Heart left ventricle (tissue), 16 donors: ENCODE measurements at regions not wholly inside any gene's neighbourhood (a gene's known extent, or its start where the extent isn't known, plus 50 kb on each side); places are given as distances from the start of the nearest gene placed in this dataset.
"Not testable (repeated sequence)": the region's sequence is repeated elsewhere in the genome, so short reads cannot be mapped to it uniquely, and the experiment has no call there.

ENCODE experiments used
- ATAC-seq, 4 donors: fragments of 200-7000 bp; cut with Tn5 transposase; one replicate each; pipeline ENCODE4 v1.9.1; 2020 to 2022; ENCODE audit warnings: moderate library complexity in 4 of 4, mild to moderate bottlenecking in 3 of 4, moderate number of reproducible peaks in 1 of 4
- DNase-seq, 5 donors: peaks; one replicate each; pipeline ENCODE4 v3.0.0-alpha.2; 2020
- H3K27ac ChIP-seq, 12 donors: fragments of 200-600 bp; sonication (generic) in 4 of 12; one replicate each; pipeline versions ENCODE4 v1.5.0 to v1.8.0; 2016 to 2022; ENCODE audit warnings: mild to moderate bottlenecking in 2 of 12
- H3K27me3 ChIP-seq, 9 donors: fragments of 200-600 bp; sonication (generic) in 2 of 9; one replicate each; pipeline versions ENCODE4 v1.5.1 to v1.8.0; 2016 to 2022; ENCODE audit warnings: mild to moderate bottlenecking in 3 of 9
- H3K36me3 ChIP-seq, 9 donors: fragments of 200-600 bp; sonication (generic) in 2 of 9; one replicate each; pipeline versions ENCODE4 v1.5.0 to v1.8.0; 2018 to 2022; ENCODE audit warnings: mild to moderate bottlenecking in 2 of 9
- H3K4me1 ChIP-seq, 12 donors: fragments of 200-600 bp; sonication (generic) in 4 of 12; one replicate each; pipeline versions ENCODE4 v1.5.0 to v1.8.0; 2016 to 2022; ENCODE audit warnings: mild to moderate bottlenecking in 3 of 12
- H3K4me3 ChIP-seq, 12 donors: fragments of 200-600 bp; sonication (generic) in 4 of 12; one replicate each; pipeline versions ENCODE4 v1.5.0 to v1.8.0; 2017 to 2022; ENCODE audit warnings: mild to moderate bottlenecking in 9 of 12, moderate library complexity in 4 of 12
- H3K9me3 ChIP-seq, 12 donors: fragments of 200-600 bp; sonication (generic) in 4 of 12; one replicate each; pipeline versions ENCODE4 v1.5.0 to v1.8.0; 2016 to 2022; ENCODE audit warnings: mild to moderate bottlenecking in 1 of 12
- POLR2A ChIP-seq, 2 donors: fragments of 450-650 bp; IDR thresholded peaks; one replicate each; pipeline ENCODE4 v1.6.1; 2017; ENCODE audit warnings: antibody characterized with exemption in 2 of 2, mild to moderate bottlenecking in 2 of 2, moderate library complexity in 2 of 2
- WGBS, 4 donors: extraction: QIAGEN DNeasy Blood & Tissue Kit in 2 of 4; methylation state at CpG; one replicate each; pipeline versions ENCODE4 v1.1.5 to v1.1.7; 2013 to 2018; 5-methylcytosine and 5-hydroxymethylcytosine counted together
- intact Hi-C, 10 donors: fragments of 100-400 bp; cut with DNase I; formaldehyde crosslinking; loops; one replicate each; pipeline versions ENCODE4 v1.11.1 to v1.14.2; 2022
- TF ChIP-seq, protein P1 (sequence below), 12 donors: fragments of 200-600 bp; sonication (generic) in 4 of 12; IDR thresholded peaks; one replicate each; pipeline versions ENCODE4 v1.5.0 to v1.8.0; 2018 to 2022; ENCODE audit warnings: antibody characterized with exemption in 12 of 12, mild to moderate bottlenecking in 5 of 12
- donor health status: ischemic (EF 13 %, LVEDD 7.1; RV severe dilation, severe dysfunction).
- donor health status: healthy with polysubstance abuse.
- donor health status: DM: no; HTN: yes; CAD: no.
- donor health status: DM: no; HTN: no; CAD: no.
- donor health status: ischemic (EF 25% LVEDD 6.9; RV normal size, moderate dysfunction).
- donor health status: ischemic (EF 25% LVEDD 5.7; RV mildly dilated, moderate dysfunction).
- donor health status: healthy.
- donor health status: DM: yes; HTN: yes; CAD: no.
- donor health status: ischemic (EF 35%, LVEDD 5.7; RV mildly dilated, moderate dysfunction).
- donor health status: nonischemic (EF 11% LVEDD 7.7; RV severe dilation, severe dysfunction).
- donor health status: DM: yes; HTN: yes; CAD: no.
- donor health status: PGD.
- donor health status: ischemic (EF 29% LVEDD 5.4; RV normal size, mild dysfunction).
- donor health status: nonischemic (EF 23%, LVEDD 6.1; RV moderate dilation, normal function).

DNA sequence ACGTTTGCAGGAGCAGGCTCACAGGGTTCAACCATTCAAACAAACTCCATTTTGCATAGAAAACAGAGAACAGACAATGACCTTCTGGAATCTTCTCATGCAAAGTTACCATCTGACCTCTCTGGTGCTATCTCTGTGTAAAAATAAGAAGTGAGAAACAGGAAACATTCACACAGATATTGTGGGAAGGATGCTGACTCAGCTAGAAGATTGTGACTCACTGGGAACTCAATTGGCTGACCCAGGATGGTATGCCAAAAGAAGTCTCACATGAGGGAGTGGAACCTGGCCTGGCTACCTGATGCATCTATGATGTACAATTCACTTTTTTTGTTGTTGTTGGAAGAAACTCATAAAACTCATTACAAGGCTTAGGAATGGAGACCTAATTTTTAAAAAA is 61.1 kb upstream of the TBX18 start:
- no peaks in the 10 kb centered on the region for H3K4me1 ChIP-seq
- no peak overlapping the region for H3K27ac ChIP-seq
- intact Hi-C loops: no loop called here
- DNase-seq (no peak), ATAC-seq (no peak)
- H3K36me3 ChIP-seq: no peaks in the 10 kb centered on the region
- WGBS, 4 donors: 36 to 63% (median 42%) methylated on average over 1 of the region's 1 CpG
- TF ChIP-seq POLR2A (IDR thresholded peaks at IDR 0.05): no peak
- no peaks in the 10 kb centered on the region for H3K27me3 ChIP-seq
- H3K4me3 ChIP-seq: no peak overlapping the region
- H3K9me3 ChIP-seq: peaks cover 0 to 8% (median 0%) of the 10 kb centered on the region in 12 donors

DNA sequence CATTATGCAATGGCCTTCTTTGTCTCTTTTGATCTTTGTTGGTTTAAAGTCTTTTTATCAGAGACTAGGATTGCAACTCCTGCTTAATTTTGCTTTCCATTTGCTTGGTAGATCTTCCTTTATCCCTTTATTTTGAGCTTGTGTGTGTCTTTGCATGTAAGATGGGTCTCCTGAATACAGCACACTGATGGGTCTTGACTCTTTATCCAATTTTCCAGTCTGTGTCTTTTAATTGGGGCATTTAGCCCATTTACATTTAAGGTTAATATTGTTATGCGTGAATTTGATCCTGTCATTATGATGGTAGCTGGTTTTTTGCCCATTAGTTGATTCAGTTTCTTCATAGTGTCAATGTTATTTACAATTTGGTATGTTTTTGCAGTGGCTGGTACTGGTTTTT is 56.9 kb upstream of the TBX18 start:
- WGBS, 4 donors: 59 to 75% (median 67%) methylated on average over 1 of the region's 1 CpG
- DNase-seq, ATAC-seq, H3K4me1 ChIP-seq, intact Hi-C loops, H3K36me3 ChIP-seq, H3K27me3 ChIP-seq, H3K4me3 ChIP-seq, H3K27ac ChIP-seq: not testable (repeated sequence)
- H3K9me3 ChIP-seq: peaks cover 0 to 15% (median 0%) of the 10 kb centered on the region in 12 donors

- Histone ChIP-seq H3K4me3 (no peak overlapping the region), H3K36me3 (no peaks in the 10 kb centered on the region), H3K9me3 (peaks cover 0 to 9% (median 0%) of the 10 kb centered on the region in 12 donors), H3K27ac (no peak overlapping the region), H3K4me1 (no peaks in the 10 kb centered on the region), H3K27me3 (no peaks in the 10 kb centered on the region)
- ATAC-seq (no peak), DNase-seq (no peak)
- intact Hi-C loops: no loop called here
- 56 to 66% (median 64%) methylated on average over 3 of the region's 3 CpGs for WGBS, 4 donors
- no peak for TF ChIP-seq POLR2A (IDR thresholded peaks at IDR 0.05)
- TF ChIP-seq, protein P1, sequence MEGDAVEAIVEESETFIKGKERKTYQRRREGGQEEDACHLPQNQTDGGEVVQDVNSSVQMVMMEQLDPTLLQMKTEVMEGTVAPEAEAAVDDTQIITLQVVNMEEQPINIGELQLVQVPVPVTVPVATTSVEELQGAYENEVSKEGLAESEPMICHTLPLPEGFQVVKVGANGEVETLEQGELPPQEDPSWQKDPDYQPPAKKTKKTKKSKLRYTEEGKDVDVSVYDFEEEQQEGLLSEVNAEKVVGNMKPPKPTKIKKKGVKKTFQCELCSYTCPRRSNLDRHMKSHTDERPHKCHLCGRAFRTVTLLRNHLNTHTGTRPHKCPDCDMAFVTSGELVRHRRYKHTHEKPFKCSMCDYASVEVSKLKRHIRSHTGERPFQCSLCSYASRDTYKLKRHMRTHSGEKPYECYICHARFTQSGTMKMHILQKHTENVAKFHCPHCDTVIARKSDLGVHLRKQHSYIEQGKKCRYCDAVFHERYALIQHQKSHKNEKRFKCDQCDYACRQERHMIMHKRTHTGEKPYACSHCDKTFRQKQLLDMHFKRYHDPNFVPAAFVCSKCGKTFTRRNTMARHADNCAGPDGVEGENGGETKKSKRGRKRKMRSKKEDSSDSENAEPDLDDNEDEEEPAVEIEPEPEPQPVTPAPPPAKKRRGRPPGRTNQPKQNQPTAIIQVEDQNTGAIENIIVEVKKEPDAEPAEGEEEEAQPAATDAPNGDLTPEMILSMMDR (IDR thresholded peaks at IDR 0.05): no peak
These were observed 52.3 kb upstream of the TBX18 start for GRCh38 chr6:84816741-84817140.

GRCh38 chr6:84815896-84816735 is 51.7 kb upstream of the TBX18 start:
- TF ChIP-seq, protein P1 (IDR thresholded peaks at IDR 0.05): no peak
- no peak for TF ChIP-seq POLR2A (IDR thresholded peaks at IDR 0.05)
- H3K9me3 ChIP-seq: peaks cover 0 to 9% (median 0%) of the 10 kb centered on the region in 12 donors
- no peak for ATAC-seq
- no peaks in the 10 kb centered on the region for H3K36me3 ChIP-seq
- DNase-seq: no peak
- no peaks in the 10 kb centered on the region for H3K4me1 ChIP-seq
- H3K27ac ChIP-seq: no peak overlapping the region
- no peaks in the 10 kb centered on the region for H3K27me3 ChIP-seq
- 60 to 73% (median 66%) methylated on average over 3 of the region's 3 CpGs for WGBS, 4 donors
- intact Hi-C loops: no loop called here
- H3K4me3 ChIP-seq: no peak overlapping the region
